ENCODE measurements at regions not wholly inside any gene's neighbourhood (a gene's known extent, or its start where the extent isn't known, plus 50 kb on each side); places are given as distances from the start of the nearest gene placed in this dataset.

DNA sequence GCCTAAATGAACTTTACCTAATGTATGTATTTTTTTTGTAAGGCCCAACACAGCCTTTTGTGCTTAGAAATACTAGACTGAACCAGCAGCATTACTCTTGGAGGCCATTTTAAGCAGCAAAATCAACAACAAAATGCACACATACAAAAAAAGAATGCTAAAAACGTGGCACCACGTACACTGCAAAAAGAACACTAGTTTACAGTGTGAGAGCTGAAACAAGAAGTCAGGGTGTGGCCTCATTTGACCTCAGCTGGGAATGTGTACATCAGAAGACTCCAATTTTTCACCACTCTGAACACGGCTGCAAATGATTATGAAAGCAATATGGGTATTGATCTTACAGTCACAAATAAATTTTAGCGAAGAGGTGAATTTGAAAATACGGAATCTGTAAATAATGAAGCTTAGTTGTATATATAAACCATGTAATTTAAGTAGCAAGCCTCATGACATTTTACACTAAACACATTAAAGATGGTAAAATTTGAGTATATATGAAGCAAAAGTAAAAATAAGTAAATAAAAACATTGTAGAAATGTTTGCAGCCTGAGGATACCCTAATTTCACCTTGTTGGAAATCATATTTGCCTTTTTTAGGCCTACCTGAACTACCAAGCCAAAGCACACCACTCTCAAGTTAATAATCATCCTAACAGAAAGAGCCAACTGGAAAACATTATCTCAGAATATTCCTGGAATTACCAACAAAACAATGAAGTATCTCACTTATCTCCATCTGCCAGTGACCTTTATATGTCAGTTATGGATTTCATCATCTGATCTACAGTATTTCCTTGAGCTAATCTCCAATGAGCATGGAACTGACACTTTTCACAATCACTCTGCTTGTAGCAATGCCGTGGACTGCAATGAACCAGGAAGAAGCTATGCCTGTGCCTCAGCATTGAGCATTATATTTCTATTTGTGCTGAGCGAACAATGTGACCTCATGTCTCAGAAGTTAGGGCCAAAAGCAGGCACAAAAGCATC is 319.5 kb upstream of the FAT3 start:
- Histone ChIP-seq H3K36me3 (replicated peaks; ENCODE audit: insufficient read depth, low read length) (no peaks in the 10 kb centered on the region), H3K4me3 (ENCODE audit: low read length) (no peak overlapping the region), H3K9me3 (replicated peaks; ENCODE audit: insufficient read depth, low read length) (no peaks in the 10 kb centered on the region), H3K27me3 (replicated peaks; ENCODE audit: insufficient read depth, low read length) (no peaks in the 10 kb centered on the region), H3K27ac (ENCODE audit: low read length) (no peak overlapping the region), H3K4me1 (ENCODE audit: low read length) (no peaks in the 10 kb centered on the region), H3K4me2 (ENCODE audit: low read depth, low read length) (no peak overlapping the region), H3K9me2 (replicated peaks; ENCODE audit: insufficient read depth, low read length) (no peaks in the 10 kb centered on the region), H3F3A (ENCODE audit: insufficient read depth, low read length) (no peaks in the 10 kb centered on the region), H2AFZ (ENCODE audit: low read length) (no peak overlapping the region), H3K79me2 (ENCODE audit: low read length) (no peaks in the 10 kb centered on the region), H4K20me1 (ENCODE audit: insufficient read depth, low read length) (no peaks in the 10 kb centered on the region), H3K9ac (ENCODE audit: low read length) (no peak overlapping the region)
- TF ChIP-seq, protein P1, sequence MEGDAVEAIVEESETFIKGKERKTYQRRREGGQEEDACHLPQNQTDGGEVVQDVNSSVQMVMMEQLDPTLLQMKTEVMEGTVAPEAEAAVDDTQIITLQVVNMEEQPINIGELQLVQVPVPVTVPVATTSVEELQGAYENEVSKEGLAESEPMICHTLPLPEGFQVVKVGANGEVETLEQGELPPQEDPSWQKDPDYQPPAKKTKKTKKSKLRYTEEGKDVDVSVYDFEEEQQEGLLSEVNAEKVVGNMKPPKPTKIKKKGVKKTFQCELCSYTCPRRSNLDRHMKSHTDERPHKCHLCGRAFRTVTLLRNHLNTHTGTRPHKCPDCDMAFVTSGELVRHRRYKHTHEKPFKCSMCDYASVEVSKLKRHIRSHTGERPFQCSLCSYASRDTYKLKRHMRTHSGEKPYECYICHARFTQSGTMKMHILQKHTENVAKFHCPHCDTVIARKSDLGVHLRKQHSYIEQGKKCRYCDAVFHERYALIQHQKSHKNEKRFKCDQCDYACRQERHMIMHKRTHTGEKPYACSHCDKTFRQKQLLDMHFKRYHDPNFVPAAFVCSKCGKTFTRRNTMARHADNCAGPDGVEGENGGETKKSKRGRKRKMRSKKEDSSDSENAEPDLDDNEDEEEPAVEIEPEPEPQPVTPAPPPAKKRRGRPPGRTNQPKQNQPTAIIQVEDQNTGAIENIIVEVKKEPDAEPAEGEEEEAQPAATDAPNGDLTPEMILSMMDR (IDR thresholded peaks at IDR 0.05; ENCODE audit: low read length) = no peak
- TF ChIP-seq EZH2phosphoT487 (IDR thresholded peaks at IDR 0.05; ENCODE audit: low read length) (no peak), EZH2 (optimal IDR thresholded peaks at IDR 0.05; ENCODE audit: low read depth, low read length) (no peak)
- DNase-seq = no peak

DNA sequence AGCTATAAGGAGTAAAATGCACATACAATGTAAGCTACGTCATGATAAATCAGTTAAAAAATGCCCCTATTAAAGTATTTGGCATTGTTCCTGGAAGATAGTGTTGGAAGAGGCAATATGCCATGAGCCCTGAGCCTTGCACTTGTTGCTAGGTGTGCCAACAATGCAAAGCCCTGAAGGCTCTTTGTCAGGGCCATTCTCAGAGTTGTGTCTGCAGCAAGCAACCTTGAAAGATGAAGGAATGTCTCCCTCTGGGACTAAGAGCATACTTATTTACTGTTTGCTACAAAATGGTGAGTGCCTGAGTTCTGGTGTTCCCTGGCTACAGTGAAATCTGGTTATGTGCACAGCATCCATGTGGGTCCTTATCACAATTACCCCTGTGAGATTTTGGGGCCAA is 322.3 kb upstream of the FAT3 start:
- no peaks in the 10 kb centered on the region for H3K36me3 ChIP-seq (replicated peaks; ENCODE audit: insufficient read depth, low read length)
- no peaks in the 10 kb centered on the region for H3F3A ChIP-seq (ENCODE audit: insufficient read depth, low read length)
- no peak overlapping the region for H2AFZ ChIP-seq (ENCODE audit: low read length)
- H4K20me1 ChIP-seq (ENCODE audit: insufficient read depth, low read length) = no peaks in the 10 kb centered on the region
- no peaks in the 10 kb centered on the region for H3K27me3 ChIP-seq (replicated peaks; ENCODE audit: insufficient read depth, low read length)
- no peak for DNase-seq
- H3K27ac ChIP-seq (ENCODE audit: low read length) = no peak overlapping the region
- H3K9ac ChIP-seq (ENCODE audit: low read length) = no peak overlapping the region
- H3K9me3 ChIP-seq (replicated peaks; ENCODE audit: insufficient read depth, low read length) = no peaks in the 10 kb centered on the region
- H3K4me3 ChIP-seq (ENCODE audit: low read length) = no peak overlapping the region
- no peaks in the 10 kb centered on the region for H3K9me2 ChIP-seq (replicated peaks; ENCODE audit: insufficient read depth, low read length)
- H3K4me1 ChIP-seq (ENCODE audit: low read length) = no peaks in the 10 kb centered on the region
- TF ChIP-seq EZH2phosphoT487 (IDR thresholded peaks at IDR 0.05; ENCODE audit: low read length) (no peak), EZH2 (optimal IDR thresholded peaks at IDR 0.05; ENCODE audit: low read depth, low read length) (no peak)
- TF ChIP-seq, protein P1 (IDR thresholded peaks at IDR 0.05; ENCODE audit: low read length) = no peak
- H3K79me2 ChIP-seq (ENCODE audit: low read length) = no peaks in the 10 kb centered on the region
- no peak overlapping the region for H3K4me2 ChIP-seq (ENCODE audit: low read depth, low read length)

DNA sequence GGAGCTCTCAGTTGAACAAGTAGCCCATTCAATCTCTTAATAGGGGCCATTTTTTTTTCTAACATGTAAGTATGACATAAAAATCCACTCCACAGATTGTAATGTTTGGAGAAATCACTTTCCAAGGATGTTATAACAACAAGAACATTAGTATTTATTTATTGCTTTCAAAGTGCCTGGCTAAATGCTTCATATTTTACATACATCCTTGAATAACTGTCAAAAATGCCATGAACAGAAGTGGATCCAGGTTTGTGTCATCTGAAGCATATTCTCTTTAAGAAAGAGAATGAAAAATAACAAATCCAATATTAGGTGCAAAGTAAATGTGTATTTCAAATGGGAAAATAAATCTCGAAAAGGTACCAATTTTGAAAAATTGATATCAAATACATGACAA is 344.0 kb upstream of the FAT3 start:
- Histone ChIP-seq H3K9me2 (replicated peaks; ENCODE audit: insufficient read depth, low read length) (no peaks in the 10 kb centered on the region), H3K9ac (ENCODE audit: low read length) (no peak overlapping the region), H3F3A (ENCODE audit: insufficient read depth, low read length) (no peaks in the 10 kb centered on the region), H2AFZ (ENCODE audit: low read length) (no peak overlapping the region), H3K4me1 (ENCODE audit: low read length) (no peaks in the 10 kb centered on the region), H4K20me1 (ENCODE audit: insufficient read depth, low read length) (no peaks in the 10 kb centered on the region), H3K36me3 (replicated peaks; ENCODE audit: insufficient read depth, low read length) (no peaks in the 10 kb centered on the region), H3K4me3 (ENCODE audit: low read length) (no peak overlapping the region), H3K9me3 (replicated peaks; ENCODE audit: insufficient read depth, low read length) (no peaks in the 10 kb centered on the region), H3K4me2 (ENCODE audit: low read depth, low read length) (no peak overlapping the region), H3K27me3 (replicated peaks; ENCODE audit: insufficient read depth, low read length) (no peaks in the 10 kb centered on the region), H3K79me2 (ENCODE audit: low read length) (no peaks in the 10 kb centered on the region), H3K27ac (ENCODE audit: low read length) (no peak overlapping the region)
- no peak for TF ChIP-seq EZH2 (optimal IDR thresholded peaks at IDR 0.05; ENCODE audit: low read depth, low read length)
- TF ChIP-seq, protein P1 (IDR thresholded peaks at IDR 0.05; ENCODE audit: low read length) = no peak
- DNase-seq = no peak
